Endothelial cell of umbilical vein (primary cell): ENCODE measurements at regions not wholly inside any gene's neighbourhood (a gene's known extent, or its start where the extent isn't known, plus 50 kb on each side); places are given as distances from the start of the nearest gene placed in this dataset.

Source experiments
- BruUV-seq: library from RNA; stranded (reverse); fragments of 400-500 nt; replicated peaks from 2 replicates; lab custom pipeline; 2021; lab: Mats Ljungman, UMichigan
- CTCF ChIA-PET: fragments of 300-600, 350-600 bp; sonication (Branson Sonifier 250); formaldehyde crosslinking; loops from one replicate; lab custom pipeline; 2021; ENCODE audit warnings: antibody characterized with exemption, inconsistent platforms; lab: Charles Lee
- POLR2A ChIA-PET: fragments of 300-600, 350-600 bp; sonication (Branson Sonifier 250); formaldehyde crosslinking; loops from one replicate; lab custom pipeline; 2021; ENCODE audit warnings: antibody characterized with exemption, inconsistent platforms; lab: Charles Lee
- DNase-seq: peaks from one replicate; pipeline ENCODE4 v3.0.0-alpha.2; 2011; ENCODE audit warnings: low read depth, low spot score
- FAIRE-seq: peaks from 2 replicates; lab custom pipeline; 2011; peaks lifted over from hg19 to GRCh38; lab: Jason Lieb, UNC
- H2AFZ ChIP-seq: 2 replicates; pipeline ENCODE4 v1.6.0; 2012; ENCODE audit warnings: low read depth, low read length, control low read depth, inconsistent platforms
- H3K27ac ChIP-seq: 2 replicates; pipeline ENCODE4 v1.5.1; 2011; ENCODE audit warnings: low read depth, mild to moderate bottlenecking, control low read depth, low read length, moderate library complexity; ENCODE audit not compliant: insufficient read depth
- H3K27me3 ChIP-seq, 2 experiments: 2 replicates each; pipeline versions ENCODE4 v1.6.0 to v1.6.1; 2011; ENCODE audit warnings: low read length in 2 of 2, mixed read lengths in 1 of 2; ENCODE audit not compliant: control insufficient read depth in 2 of 2, insufficient read depth in 2 of 2
- H3K36me3 ChIP-seq, 2 experiments: 2 replicates in 1 of 2; 3 replicates in 1 of 2; pipeline ENCODE4 v1.5.1; 2011; ENCODE audit warnings: low read length in 2 of 2, mild to moderate bottlenecking in 1 of 2, moderate library complexity in 1 of 2; ENCODE audit not compliant: control insufficient read depth in 2 of 2, insufficient read depth in 2 of 2; ENCODE audit errors: extremely low read depth in 1 of 2
- H3K4me1 ChIP-seq: 3 replicates; pipeline ENCODE4 v1.5.1; 2011; ENCODE audit warnings: mild to moderate bottlenecking, low read length; ENCODE audit not compliant: control insufficient read depth, insufficient read depth; ENCODE audit errors: extremely low read depth
- H3K4me2 ChIP-seq: 2 replicates; pipeline ENCODE4 v1.6.1; 2011; ENCODE audit warnings: low read length, control low read depth, mixed read lengths; ENCODE audit not compliant: insufficient read depth
- H3K4me3 ChIP-seq, 3 experiments: fragments of 200-600 bp in 1 of 3; sonication (generic), shearing (Covaris generic) in 1 of 3; replicated peaks in 1 of 3; 2 replicates each; pipeline ENCODE4 v1.5.1; 2011 to 2016; ENCODE audit warnings: control low read depth in 3 of 3, low read length in 3 of 3, mild to moderate bottlenecking in 2 of 3, inconsistent platforms in 1 of 3, low read depth in 1 of 3, moderate library complexity in 1 of 3; ENCODE audit not compliant: insufficient read depth in 1 of 3
- H3K79me2 ChIP-seq: 2 replicates; pipeline ENCODE4 v1.6.0; 2012; ENCODE audit warnings: low read length, inconsistent platforms; ENCODE audit not compliant: control insufficient read depth, insufficient read depth
- H3K9ac ChIP-seq: replicated peaks from 2 replicates; pipeline ENCODE3; 2011; ENCODE audit warnings: low read length, control low read depth; ENCODE audit not compliant: insufficient read depth; ENCODE audit errors: extremely low read depth
- H3K9me1 ChIP-seq: replicated peaks from 3 replicates; pipeline ENCODE4 v1.6.0; 2011; ENCODE audit warnings: mild to moderate bottlenecking, low read length; ENCODE audit not compliant: control insufficient read depth, insufficient read depth; ENCODE audit errors: extremely low read depth
- H3K9me3 ChIP-seq: replicated peaks from 2 replicates; pipeline ENCODE4 v1.5.1; 2012; ENCODE audit warnings: low read length, inconsistent platforms; ENCODE audit not compliant: control insufficient read depth, insufficient read depth
- H4K20me1 ChIP-seq: replicated peaks from 2 replicates; pipeline ENCODE3; 2011; ENCODE audit warnings: mild to moderate bottlenecking, low read length; ENCODE audit not compliant: control insufficient read depth, insufficient read depth; ENCODE audit errors: extremely low read depth
- CTCF ChIP-seq, 2 donors: IDR thresholded peaks; 1 replicate in 1 of 2; 2 replicates in 1 of 2; pipeline ENCODE4 v1.5.1; 2011; ENCODE audit warnings: low read length in 2 of 2, mild to moderate bottlenecking in 2 of 2, moderate library complexity in 2 of 2, control low read depth in 1 of 2, inconsistent platforms in 1 of 2, low read depth in 1 of 2; ENCODE audit not compliant: insufficient read depth in 1 of 2; ENCODE audit errors: extremely low read depth in 1 of 2
- EZH2 ChIP-seq: IDR thresholded peaks from 2 replicates; pipeline ENCODE4 v1.6.1; 2012; ENCODE audit warnings: borderline replicate concordance, low read depth, mild to moderate bottlenecking, moderate library complexity, low read length, inconsistent platforms; ENCODE audit not compliant: severe bottlenecking
- FOS ChIP-seq: IDR thresholded peaks from 2 replicates; pipeline ENCODE4 v1.6.1; 2011; ENCODE audit warnings: mild to moderate bottlenecking, low read length, moderate library complexity, borderline replicate concordance; ENCODE audit not compliant: insufficient read depth
- GATA2 ChIP-seq: IDR thresholded peaks from 2 replicates; pipeline ENCODE4 v1.7.0; 2011; ENCODE audit warnings: low read depth, mild to moderate bottlenecking, moderate library complexity, mixed read lengths, low read length; ENCODE audit not compliant: insufficient read length, insufficient read depth
- JUN ChIP-seq: IDR thresholded peaks from 2 replicates; pipeline ENCODE4 v1.6.1; 2011; ENCODE audit warnings: borderline replicate concordance, low read depth; ENCODE audit not compliant: insufficient read length, insufficient read depth
- MAX ChIP-seq: IDR thresholded peaks from 2 replicates; pipeline ENCODE4 v1.6.1; 2011; ENCODE audit not compliant: insufficient read depth, insufficient read length
- MYC ChIP-seq: IDR thresholded peaks from one replicate; pipeline ENCODE4 v1.6.1; 2011; ENCODE audit warnings: mild to moderate bottlenecking, low read depth, low read length
- POLR2A ChIP-seq: IDR thresholded peaks from 2 replicates; pipeline ENCODE4 v1.6.1; 2012; ENCODE audit warnings: low read depth, mild to moderate bottlenecking, control low read depth, low read length
- POLR2AphosphoS5 ChIP-seq: IDR thresholded peaks from 2 replicates; pipeline ENCODE4 v1.6.1; 2012; ENCODE audit warnings: low read depth, mild to moderate bottlenecking, control low read depth, low read length, moderate library complexity; ENCODE audit not compliant: insufficient read depth
- dilution Hi-C: fragments of 300-500 bp; cut with MboI; formaldehyde crosslinking; loops from one replicate; pipeline ENCODE4 v1.15.0; 2019; ENCODE audit warnings: low sequenced_read_pairs; ENCODE audit not compliant: extremely low pct_ligation_motif_present
- intact Hi-C: fragments of 100-400 bp; cut with micrococcal nuclease; formaldehyde crosslinking; loops from one replicate; pipeline ENCODE4 v1.10.0; 2022

- CTCF ChIA-PET = no interaction called here
- H3K4me2 ChIP-seq = no peak overlapping the region
- no peak overlapping the region for H3K27ac ChIP-seq
- no peaks in the 10 kb centered on the region for H4K20me1 ChIP-seq
- no peak overlapping the region for H3K4me3 ChIP-seq
- no peaks in the 10 kb centered on the region for H3K27me3 ChIP-seq
- H3K36me3 ChIP-seq = no peaks in the 10 kb centered on the region
- H3K4me1 ChIP-seq = no peaks in the 10 kb centered on the region
- no peak overlapping the region for H3K9ac ChIP-seq
- intact Hi-C loops (no loop called here), dilution Hi-C loops (no loop called here)
- H3K9me1 ChIP-seq = no peaks in the 10 kb centered on the region
- TF ChIP-seq EZH2 (no peak), MYC (no peak), GATA2 (no peak), MAX (no peak), POLR2A (no peak), FOS (no peak), CTCF (IDR thresholded peaks at IDR 0.05; ENCODE audit: extremely low read depth in 1 of 2, insufficient read depth in 1 of 2, low read depth in 1 of 2, low read length in 2 of 2) (no peak), JUN (no peak), POLR2AphosphoS5 (no peak)
- BruUV-seq = no TSS peak
- H3K79me2 ChIP-seq = no peaks in the 10 kb centered on the region
- FAIRE-seq (no peak), DNase-seq (no peak)
- POLR2A ChIA-PET = no interaction called here
- H3K9me3 ChIP-seq = peaks cover 2% of the 10 kb centered on the region
- no peak overlapping the region for H2AFZ ChIP-seq
These were observed 277.7 kb upstream of the ACVR2A start for GRCh38 chr2:147567136-147567535.
